Hepatocyte (in vitro differentiated cells): ENCODE measurements at regions not wholly inside any gene's neighbourhood (a gene's known extent, or its start where the extent isn't known, plus 50 kb on each side); places are given as distances from the start of the nearest gene placed in this dataset.

Experiments
- DNase-seq: peaks from one replicate; pipeline ENCODE4 v3.0.0-alpha.2; 2016; ENCODE audit warnings: low spot score
- H2AFZ ChIP-seq: fragments of 200-600 bp; sonication (generic); 2 replicates; pipeline ENCODE4 v1.6.0; 2016; ENCODE audit warnings: antibody characterized with exemption, mild to moderate bottlenecking
- H3K27ac ChIP-seq: fragments of 200-600 bp; sonication (generic); 2 replicates; pipeline ENCODE4 v1.5.1; 2016; ENCODE audit warnings: mild to moderate bottlenecking
- H3K27me3 ChIP-seq: fragments of 200-600 bp; sonication (generic); 2 replicates; pipeline ENCODE4 v1.6.1; 2016
- H3K36me3 ChIP-seq: fragments of 200-600 bp; sonication (generic); replicated peaks from 2 replicates; pipeline ENCODE4 v1.5.1; 2016; ENCODE audit warnings: low read depth; ENCODE audit not compliant: insufficient read depth
- H3K4me1 ChIP-seq: fragments of 200-600 bp; sonication (generic); 2 replicates; pipeline ENCODE4 v1.5.1; 2016; ENCODE audit warnings: mild to moderate bottlenecking, moderate library complexity; ENCODE audit not compliant: insufficient read depth
- H3K4me2 ChIP-seq: fragments of 200-600 bp; sonication (generic); 2 replicates; pipeline ENCODE4 v1.6.0; 2016
- H3K4me3 ChIP-seq: fragments of 200-600 bp; sonication (generic); 2 replicates; pipeline ENCODE4 v1.5.1; 2016; ENCODE audit warnings: mild to moderate bottlenecking
- H3K79me2 ChIP-seq: fragments of 200-600 bp; sonication (generic); 2 replicates; pipeline ENCODE4 v1.6.0; 2017; ENCODE audit warnings: mild to moderate bottlenecking
- H3K9me2 ChIP-seq: fragments of 200-600 bp; sonication (generic); replicated peaks from 2 replicates; pipeline ENCODE4 v1.6.0; 2017; ENCODE audit warnings: mild to moderate bottlenecking; ENCODE audit not compliant: insufficient read depth
- H3K9me3 ChIP-seq: fragments of 200-600 bp; sonication (generic); 2 replicates; pipeline ENCODE4 v1.5.1; 2016; ENCODE audit warnings: low read depth, mild to moderate bottlenecking
- H4K20me1 ChIP-seq: fragments of 200-600 bp; sonication (generic); 2 replicates; pipeline ENCODE4 v1.6.0; 2016; ENCODE audit warnings: mild to moderate bottlenecking; ENCODE audit not compliant: insufficient read depth, poor library complexity, severe bottlenecking
- EZH2 ChIP-seq: fragments of 200-600 bp; sonication (generic); IDR thresholded peaks from 2 replicates; pipeline ENCODE4 v1.6.1; 2016; ENCODE audit warnings: antibody characterized with exemption, mild to moderate bottlenecking, borderline replicate concordance
- EZH2phosphoT487 ChIP-seq: fragments of 200-600 bp; sonication (generic); IDR thresholded peaks from one replicate; pipeline ENCODE4 v1.6.1; 2018; ENCODE audit warnings: antibody characterized with exemption, mild to moderate bottlenecking, low read depth, moderate library complexity; ENCODE audit not compliant: unreplicated experiment, severe bottlenecking
- WGBS: methylation state at CpG from one replicate; pipeline ENCODE4 v1.1.6; 2016; ENCODE audit warnings: low lambda C conversion rate; ENCODE audit errors: missing lambda C conversion rate; 5-methylcytosine and 5-hydroxymethylcytosine counted together
- TF ChIP-seq, protein P1 (sequence below): fragments of 200-600 bp; sonication (generic); IDR thresholded peaks from 2 replicates; pipeline ENCODE4 v1.5.1; 2016; ENCODE audit warnings: antibody characterized with exemption, mild to moderate bottlenecking; ENCODE audit not compliant: poor library complexity

DNA sequence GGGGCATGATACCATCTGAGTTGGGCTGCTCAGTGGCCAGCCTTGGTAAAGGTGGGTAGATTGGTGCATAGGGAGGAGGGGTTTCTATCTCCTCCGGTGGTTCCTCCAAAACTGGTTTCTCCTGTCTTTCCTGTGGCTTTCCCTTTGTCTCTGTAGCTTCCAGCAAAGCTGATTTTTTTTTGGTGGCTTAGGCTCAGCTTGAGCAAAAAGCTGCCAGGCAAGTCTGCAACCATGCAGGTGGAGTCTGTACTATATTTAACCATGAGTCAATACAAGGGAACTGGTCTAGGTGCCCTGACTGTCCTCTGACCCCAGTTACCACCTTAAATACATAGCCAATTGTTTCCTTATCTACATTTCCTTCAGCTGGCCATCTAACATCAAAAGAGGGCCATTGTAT lies 64.0 kb upstream of the ZNF681 start:
- 50% methylated on average over 1 of the region's 1 CpG for WGBS
- Histone ChIP-seq H3K79me2 (no peaks in the 10 kb centered on the region), H3K4me2 (no peak overlapping the region), H3K36me3 (no peaks in the 10 kb centered on the region), H2AFZ (no peak overlapping the region), H3K4me3 (no peak overlapping the region), H3K9me2 (no peaks in the 10 kb centered on the region), H3K27ac (no peak overlapping the region), H3K27me3 (no peaks in the 10 kb centered on the region), H4K20me1 (no peaks in the 10 kb centered on the region), H3K4me1 (no peaks in the 10 kb centered on the region), H3K9me3 (peaks cover 17% of the 10 kb centered on the region)
- no peak for DNase-seq
- TF ChIP-seq, protein P1, sequence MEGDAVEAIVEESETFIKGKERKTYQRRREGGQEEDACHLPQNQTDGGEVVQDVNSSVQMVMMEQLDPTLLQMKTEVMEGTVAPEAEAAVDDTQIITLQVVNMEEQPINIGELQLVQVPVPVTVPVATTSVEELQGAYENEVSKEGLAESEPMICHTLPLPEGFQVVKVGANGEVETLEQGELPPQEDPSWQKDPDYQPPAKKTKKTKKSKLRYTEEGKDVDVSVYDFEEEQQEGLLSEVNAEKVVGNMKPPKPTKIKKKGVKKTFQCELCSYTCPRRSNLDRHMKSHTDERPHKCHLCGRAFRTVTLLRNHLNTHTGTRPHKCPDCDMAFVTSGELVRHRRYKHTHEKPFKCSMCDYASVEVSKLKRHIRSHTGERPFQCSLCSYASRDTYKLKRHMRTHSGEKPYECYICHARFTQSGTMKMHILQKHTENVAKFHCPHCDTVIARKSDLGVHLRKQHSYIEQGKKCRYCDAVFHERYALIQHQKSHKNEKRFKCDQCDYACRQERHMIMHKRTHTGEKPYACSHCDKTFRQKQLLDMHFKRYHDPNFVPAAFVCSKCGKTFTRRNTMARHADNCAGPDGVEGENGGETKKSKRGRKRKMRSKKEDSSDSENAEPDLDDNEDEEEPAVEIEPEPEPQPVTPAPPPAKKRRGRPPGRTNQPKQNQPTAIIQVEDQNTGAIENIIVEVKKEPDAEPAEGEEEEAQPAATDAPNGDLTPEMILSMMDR, result no peak
- TF ChIP-seq EZH2 (no peak), EZH2phosphoT487 (no peak)

DNA sequence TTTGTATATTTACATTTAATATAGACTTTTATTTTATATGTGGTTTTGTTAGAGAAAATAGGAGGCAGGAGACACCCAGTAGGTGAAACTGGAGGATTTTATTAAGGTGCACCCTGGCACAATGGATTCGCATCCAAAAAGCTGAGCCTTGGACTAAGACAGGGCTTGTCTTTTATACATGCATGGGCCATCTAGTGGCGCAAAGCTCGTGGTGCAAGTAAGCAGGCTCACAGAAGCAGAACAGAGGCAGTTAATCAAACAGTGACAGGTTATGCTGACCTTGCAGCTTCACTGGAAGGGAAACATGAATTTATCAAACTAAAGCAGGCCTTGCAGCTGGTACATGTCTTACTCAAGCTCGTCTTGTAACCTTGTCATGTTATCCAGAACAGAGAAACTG lies 58.8 kb upstream of the ZNF681 start:
- Histone ChIP-seq H3K27me3 (no peaks in the 10 kb centered on the region), H3K9me3 (peaks cover 4% of the 10 kb centered on the region), H3K79me2 (no peaks in the 10 kb centered on the region), H3K36me3 (no peaks in the 10 kb centered on the region), H3K4me1 (no peaks in the 10 kb centered on the region), H3K4me3 (no peak overlapping the region), H2AFZ (no peak overlapping the region), H3K4me2 (no peak overlapping the region), H4K20me1 (no peaks in the 10 kb centered on the region), H3K9me2 (no peaks in the 10 kb centered on the region), H3K27ac (no peak overlapping the region)
- TF ChIP-seq, protein P1, result peak; percentile 26
- no peak for TF ChIP-seq EZH2
- WGBS, result 84% methylated on average over 4 of the region's 4 CpGs
- peak; percentile 47 for DNase-seq

DNA sequence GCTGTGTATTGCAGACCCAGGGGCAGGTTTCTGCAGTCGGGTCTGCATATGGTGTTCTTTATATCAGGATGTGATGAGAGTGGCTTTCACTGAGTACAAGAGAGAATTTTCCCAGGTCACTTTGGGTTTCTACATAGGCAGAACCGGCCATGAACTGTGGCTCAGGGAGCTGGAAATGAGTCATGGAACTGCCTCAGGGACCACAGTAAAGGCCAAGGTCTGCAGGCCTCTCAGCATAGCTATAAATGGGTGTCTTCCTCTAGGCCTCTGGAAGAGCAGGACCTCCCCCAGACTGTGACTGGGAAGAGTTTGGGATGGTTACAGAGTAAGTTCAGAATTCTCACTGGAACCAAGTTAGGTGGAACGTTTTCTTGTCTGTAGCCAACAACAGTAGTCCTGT lies 51.8 kb upstream of the ZNF681 start:
- H3K4me3 ChIP-seq, result no peak overlapping the region
- 61% methylated on average over 3 of the region's 3 CpGs for WGBS
- no peaks in the 10 kb centered on the region for H3K79me2 ChIP-seq
- no peaks in the 10 kb centered on the region for H3K9me2 ChIP-seq
- H4K20me1 ChIP-seq, result no peaks in the 10 kb centered on the region
- H3K27ac ChIP-seq, result no peak overlapping the region
- DNase-seq, result no peak
- no peaks in the 10 kb centered on the region for H3K36me3 ChIP-seq
- no peak overlapping the region for H3K4me2 ChIP-seq
- peaks cover 4% of the 10 kb centered on the region for H3K9me3 ChIP-seq
- TF ChIP-seq EZH2, result no peak
- TF ChIP-seq, protein P1, result no peak
- TF ChIP-seq EZH2phosphoT487, result no peak
- no peak overlapping the region for H2AFZ ChIP-seq
- H3K27me3 ChIP-seq, result no peaks in the 10 kb centered on the region
- no peaks in the 10 kb centered on the region for H3K4me1 ChIP-seq
